GM23338 (cell line): ENCODE measurements at regions not wholly inside any gene's neighbourhood (a gene's known extent, or its start where the extent isn't known, plus 50 kb on each side); places are given as distances from the start of the nearest gene placed in this dataset.

Source experiments
- ATAC-seq: fragments of 200-7000 bp; cut with Tn5 transposase; 3 replicates; pipeline ENCODE4 v1.9.1; 2020
- DNase-seq: peaks from one replicate; pipeline ENCODE4 v3.0.0-alpha.2; 2015; ENCODE audit warnings: low spot score
- H2AFZ ChIP-seq: fragments of 200-600 bp; sonication (generic); 2 replicates; pipeline ENCODE4 v1.8.0; 2016; ENCODE audit warnings: antibody characterized with exemption, mild to moderate bottlenecking, moderate library complexity
- H3F3A ChIP-seq: fragments of 200-600 bp; sonication (generic); replicated peaks from 2 replicates; pipeline ENCODE4 v1.8.0; 2017; ENCODE audit warnings: antibody characterized with exemption, mixed run types, low read depth
- H3K27ac ChIP-seq: fragments of 200-600 bp; sonication (generic); 2 replicates; pipeline ENCODE4 v1.6.1; 2016; ENCODE audit warnings: low read depth
- H3K27me3 ChIP-seq: fragments of 200-600 bp; sonication (generic); 2 replicates; pipeline ENCODE4 v1.8.0; 2016; ENCODE audit warnings: mild to moderate bottlenecking, mixed run types, moderate library complexity; ENCODE audit not compliant: insufficient read depth
- H3K36me3 ChIP-seq: fragments of 200-600 bp; sonication (generic); 2 replicates; pipeline ENCODE4 v1.8.0; 2016; ENCODE audit warnings: mild to moderate bottlenecking; ENCODE audit not compliant: insufficient read depth
- H3K4me1 ChIP-seq: fragments of 200-600 bp; sonication (generic); 2 replicates; pipeline ENCODE4 v1.8.0; 2016; ENCODE audit warnings: mild to moderate bottlenecking, moderate library complexity; ENCODE audit not compliant: insufficient read depth
- H3K4me2 ChIP-seq: fragments of 200-600 bp; sonication (generic); 2 replicates; pipeline ENCODE4 v1.7.1; 2017; ENCODE audit warnings: mixed run types
- H3K4me3 ChIP-seq: fragments of 200-600 bp; sonication (generic); 2 replicates; pipeline ENCODE4 v1.6.1; 2016; ENCODE audit warnings: mixed run types
- H3K79me2 ChIP-seq: fragments of 200-600 bp; sonication (generic); replicated peaks from 2 replicates; pipeline ENCODE4 v1.8.0; 2017; ENCODE audit warnings: mild to moderate bottlenecking; ENCODE audit not compliant: insufficient read depth
- H3K9me2 ChIP-seq: fragments of 200-600 bp; sonication (generic); 2 replicates; pipeline ENCODE4 v1.8.0; 2017; ENCODE audit not compliant: insufficient read depth
- H4K20me1 ChIP-seq: fragments of 200-600 bp; sonication (generic); replicated peaks from 2 replicates; pipeline ENCODE4 v1.8.0; 2017; ENCODE audit warnings: mild to moderate bottlenecking; ENCODE audit not compliant: insufficient read depth
- H3K27ac Mint-ChIP-seq: 2 replicates; pipeline ENCODE4 v1.8.0; 2020; ENCODE audit warnings: inconsistent platforms, mild to moderate bottlenecking, moderate library complexity, mixed read lengths
- H3K27me3 Mint-ChIP-seq: 3 replicates; pipeline ENCODE4 v1.8.0; 2022; ENCODE audit warnings: low read depth, mild to moderate bottlenecking, moderate library complexity, mixed read lengths, inconsistent platforms; ENCODE audit not compliant: insufficient read depth, poor library complexity
- H3K36me3 Mint-ChIP-seq: 3 replicates; pipeline ENCODE4 v1.8.0; 2021; ENCODE audit warnings: low read depth, mild to moderate bottlenecking, inconsistent platforms, moderate library complexity, mixed read lengths
- H3K4me1 Mint-ChIP-seq: 3 replicates; pipeline ENCODE4 v1.8.0; 2020; ENCODE audit warnings: mild to moderate bottlenecking, inconsistent platforms, mixed read lengths
- H3K4me3 Mint-ChIP-seq: 3 replicates; pipeline ENCODE4 v1.8.0; 2021; ENCODE audit warnings: moderate library complexity, mild to moderate bottlenecking, inconsistent platforms, mixed read lengths
- H3K9me3 Mint-ChIP-seq: 3 replicates; pipeline ENCODE4 v1.8.0; 2020; ENCODE audit warnings: moderate library complexity, mild to moderate bottlenecking, inconsistent platforms, mixed read lengths
- CTCF ChIP-seq, 2 experiments: fragments of 200-600 bp in 1 of 2; sonication (generic) in 1 of 2; conservative IDR thresholded peaks; 2 replicates each; pipeline versions ENCODE4 v1.5.1 to v1.6.1; 2016 to 2017; ENCODE audit warnings: antibody characterized with exemption in 2 of 2, low read depth in 2 of 2, mild to moderate bottlenecking in 2 of 2, moderate library complexity in 1 of 2
- EZH2 ChIP-seq: fragments of 200-600 bp; sonication (generic); IDR thresholded peaks from one replicate; pipeline ENCODE4 v1.8.0; 2017; ENCODE audit warnings: antibody characterized with exemption, mild to moderate bottlenecking, low read depth; ENCODE audit not compliant: unreplicated experiment
- EZH2phosphoT487 ChIP-seq: fragments of 200-600 bp; sonication (generic); IDR thresholded peaks from one replicate; pipeline ENCODE4 v1.8.1; 2018; ENCODE audit warnings: antibody characterized with exemption; ENCODE audit not compliant: unreplicated experiment
- JUNB ChIP-seq: IDR thresholded peaks from one replicate; pipeline ENCODE4 v1.6.1; 2016; ENCODE audit warnings: antibody characterized with exemption; ENCODE audit not compliant: unreplicated experiment
- NANOG ChIP-seq: IDR thresholded peaks from 2 replicates; pipeline ENCODE4 v1.6.1; 2016; ENCODE audit warnings: antibody characterized with exemption, borderline replicate concordance
- POLR2AphosphoS5 ChIP-seq: IDR thresholded peaks from 2 replicates; pipeline ENCODE4 v1.6.1; 2016; ENCODE audit warnings: antibody characterized with exemption, low read depth
- STAT1 ChIP-seq: IDR thresholded peaks from one replicate; pipeline ENCODE4 v1.6.1; 2016; ENCODE audit warnings: antibody characterized with exemption; ENCODE audit not compliant: unreplicated experiment
- ZNF114 ChIP-seq: fragments of 250-450 bp; sonication (Bioruptor Pico); IDR thresholded peaks from 2 replicates; pipeline ENCODE4 v1.5.0; 2020; ENCODE audit warnings: mild to moderate bottlenecking, moderate library complexity
- ZNF331 ChIP-seq: fragments of 250-450 bp; sonication (Bioruptor Pico); IDR thresholded peaks from 2 replicates; pipeline ENCODE4 v1.5.0; 2020; ENCODE audit warnings: low read depth, mild to moderate bottlenecking, moderate library complexity
- TF ChIP-seq, protein P1 (sequence below): fragments of 250-450 bp; sonication (Bioruptor Pico); IDR thresholded peaks from 2 replicates; pipeline ENCODE4 v1.5.0; 2020; ENCODE audit warnings: mild to moderate bottlenecking, moderate library complexity
- TF ChIP-seq, protein P2 (sequence below): IDR thresholded peaks from one replicate; pipeline ENCODE4 v1.6.1; 2018; ENCODE audit warnings: antibody characterized with exemption; ENCODE audit not compliant: unreplicated experiment

DNA sequence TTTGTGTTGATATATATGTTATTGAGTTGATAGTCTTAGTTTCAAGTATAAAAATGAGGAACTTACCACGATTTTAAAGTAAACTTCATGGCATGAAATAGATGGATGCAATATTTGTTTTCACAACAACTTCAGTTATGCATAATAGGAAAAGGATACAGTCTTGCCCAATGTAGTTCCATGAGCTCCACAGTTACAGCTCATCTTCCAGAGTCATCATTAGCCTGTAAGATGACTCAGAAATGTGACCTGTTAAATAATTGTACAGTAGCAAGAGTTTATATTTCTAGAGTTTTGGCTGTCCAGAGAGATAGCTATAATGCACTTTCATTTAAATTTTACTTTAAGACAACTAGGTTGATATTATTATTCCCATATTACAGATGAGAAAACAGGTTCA lies 80.9 kb upstream of the ARHGAP28 start:
- Mint-ChIP-seq H3K4me1 (peaks cover 21% of the 10 kb centered on the region), H3K27me3 (peaks cover 3% of the 10 kb centered on the region), H3K36me3 (peaks cover 4% of the 10 kb centered on the region; the same call in 2 of the 3 replicates), H3K9me3 (peaks cover 6% of the 10 kb centered on the region; the same call in 1 of the 3 replicates), H3K4me3 (no peak overlapping the region), H3K27ac (no peak overlapping the region)
- H3K27me3 ChIP-seq = no peaks in the 10 kb centered on the region
- H3K79me2 ChIP-seq = no peaks in the 10 kb centered on the region
- no peak for TF ChIP-seq JUNB
- TF ChIP-seq STAT1 = no peak
- no peak for TF ChIP-seq CTCF (conservative IDR thresholded peaks at IDR 0.05; ENCODE audit: low read depth in 2 of 2)
- TF ChIP-seq EZH2 = no peak
- no peak for TF ChIP-seq ZNF114 (CRISPR knock-in tag)
- TF ChIP-seq, protein P1, sequence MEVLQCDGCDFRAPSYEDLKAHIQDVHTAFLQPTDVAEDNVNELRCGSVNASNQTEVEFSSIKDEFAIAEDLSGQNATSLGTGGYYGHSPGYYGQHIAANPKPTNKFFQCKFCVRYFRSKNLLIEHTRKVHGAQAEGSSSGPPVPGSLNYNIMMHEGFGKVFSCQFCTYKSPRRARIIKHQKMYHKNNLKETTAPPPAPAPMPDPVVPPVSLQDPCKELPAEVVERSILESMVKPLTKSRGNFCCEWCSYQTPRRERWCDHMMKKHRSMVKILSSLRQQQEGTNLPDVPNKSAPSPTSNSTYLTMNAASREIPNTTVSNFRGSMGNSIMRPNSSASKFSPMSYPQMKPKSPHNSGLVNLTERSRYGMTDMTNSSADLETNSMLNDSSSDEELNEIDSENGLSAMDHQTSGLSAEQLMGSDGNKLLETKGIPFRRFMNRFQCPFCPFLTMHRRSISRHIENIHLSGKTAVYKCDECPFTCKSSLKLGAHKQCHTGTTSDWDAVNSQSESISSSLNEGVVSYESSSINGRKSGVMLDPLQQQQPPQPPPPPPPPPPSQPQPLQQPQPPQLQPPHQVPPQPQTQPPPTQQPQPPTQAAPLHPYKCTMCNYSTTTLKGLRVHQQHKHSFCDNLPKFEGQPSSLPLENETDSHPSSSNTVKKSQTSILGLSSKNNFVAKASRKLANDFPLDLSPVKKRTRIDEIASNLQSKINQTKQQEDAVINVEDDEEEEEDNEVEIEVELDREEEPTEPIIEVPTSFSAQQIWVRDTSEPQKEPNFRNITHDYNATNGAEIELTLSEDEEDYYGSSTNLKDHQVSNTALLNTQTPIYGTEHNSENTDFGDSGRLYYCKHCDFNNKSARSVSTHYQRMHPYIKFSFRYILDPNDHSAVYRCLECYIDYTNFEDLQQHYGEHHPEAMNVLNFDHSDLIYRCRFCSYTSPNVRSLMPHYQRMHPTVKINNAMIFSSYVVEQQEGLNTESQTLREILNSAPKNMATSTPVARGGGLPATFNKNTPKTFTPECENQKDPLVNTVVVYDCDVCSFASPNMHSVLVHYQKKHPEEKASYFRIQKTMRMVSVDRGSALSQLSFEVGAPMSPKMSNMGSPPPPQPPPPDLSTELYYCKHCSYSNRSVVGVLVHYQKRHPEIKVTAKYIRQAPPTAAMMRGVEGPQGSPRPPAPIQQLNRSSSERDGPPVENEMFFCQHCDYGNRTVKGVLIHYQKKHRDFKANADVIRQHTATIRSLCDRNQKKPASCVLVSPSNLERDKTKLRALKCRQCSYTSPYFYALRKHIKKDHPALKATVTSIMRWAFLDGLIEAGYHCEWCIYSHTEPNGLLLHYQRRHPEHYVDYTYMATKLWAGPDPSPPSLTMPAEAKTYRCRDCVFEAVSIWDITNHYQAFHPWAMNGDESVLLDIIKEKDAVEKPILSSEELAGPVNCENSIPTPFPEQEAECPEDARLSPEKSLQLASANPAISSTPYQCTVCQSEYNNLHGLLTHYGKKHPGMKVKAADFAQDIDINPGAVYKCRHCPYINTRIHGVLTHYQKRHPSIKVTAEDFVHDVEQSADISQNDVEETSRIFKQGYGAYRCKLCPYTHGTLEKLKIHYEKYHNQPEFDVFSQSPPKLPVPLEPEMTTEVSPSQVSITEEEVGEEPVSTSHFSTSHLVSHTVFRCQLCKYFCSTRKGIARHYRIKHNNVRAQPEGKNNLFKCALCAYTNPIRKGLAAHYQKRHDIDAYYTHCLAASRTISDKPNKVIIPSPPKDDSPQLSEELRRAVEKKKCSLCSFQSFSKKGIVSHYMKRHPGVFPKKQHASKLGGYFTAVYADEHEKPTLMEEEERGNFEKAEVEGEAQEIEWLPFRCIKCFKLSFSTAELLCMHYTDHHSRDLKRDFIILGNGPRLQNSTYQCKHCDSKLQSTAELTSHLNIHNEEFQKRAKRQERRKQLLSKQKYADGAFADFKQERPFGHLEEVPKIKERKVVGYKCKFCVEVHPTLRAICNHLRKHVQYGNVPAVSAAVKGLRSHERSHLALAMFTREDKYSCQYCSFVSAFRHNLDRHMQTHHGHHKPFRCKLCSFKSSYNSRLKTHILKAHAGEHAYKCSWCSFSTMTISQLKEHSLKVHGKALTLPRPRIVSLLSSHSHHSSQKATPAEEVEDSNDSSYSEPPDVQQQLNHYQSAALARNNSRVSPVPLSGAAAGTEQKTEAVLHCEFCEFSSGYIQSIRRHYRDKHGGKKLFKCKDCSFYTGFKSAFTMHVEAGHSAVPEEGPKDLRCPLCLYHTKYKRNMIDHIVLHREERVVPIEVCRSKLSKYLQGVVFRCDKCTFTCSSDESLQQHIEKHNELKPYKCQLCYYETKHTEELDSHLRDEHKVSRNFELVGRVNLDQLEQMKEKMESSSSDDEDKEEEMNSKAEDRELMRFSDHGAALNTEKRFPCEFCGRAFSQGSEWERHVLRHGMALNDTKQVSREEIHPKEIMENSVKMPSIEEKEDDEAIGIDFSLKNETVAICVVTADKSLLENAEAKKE (CRISPR knock-in tag) = no peak
- no peak for TF ChIP-seq NANOG
- TF ChIP-seq ZNF331 (CRISPR knock-in tag) = no peak
- TF ChIP-seq, protein P2, sequence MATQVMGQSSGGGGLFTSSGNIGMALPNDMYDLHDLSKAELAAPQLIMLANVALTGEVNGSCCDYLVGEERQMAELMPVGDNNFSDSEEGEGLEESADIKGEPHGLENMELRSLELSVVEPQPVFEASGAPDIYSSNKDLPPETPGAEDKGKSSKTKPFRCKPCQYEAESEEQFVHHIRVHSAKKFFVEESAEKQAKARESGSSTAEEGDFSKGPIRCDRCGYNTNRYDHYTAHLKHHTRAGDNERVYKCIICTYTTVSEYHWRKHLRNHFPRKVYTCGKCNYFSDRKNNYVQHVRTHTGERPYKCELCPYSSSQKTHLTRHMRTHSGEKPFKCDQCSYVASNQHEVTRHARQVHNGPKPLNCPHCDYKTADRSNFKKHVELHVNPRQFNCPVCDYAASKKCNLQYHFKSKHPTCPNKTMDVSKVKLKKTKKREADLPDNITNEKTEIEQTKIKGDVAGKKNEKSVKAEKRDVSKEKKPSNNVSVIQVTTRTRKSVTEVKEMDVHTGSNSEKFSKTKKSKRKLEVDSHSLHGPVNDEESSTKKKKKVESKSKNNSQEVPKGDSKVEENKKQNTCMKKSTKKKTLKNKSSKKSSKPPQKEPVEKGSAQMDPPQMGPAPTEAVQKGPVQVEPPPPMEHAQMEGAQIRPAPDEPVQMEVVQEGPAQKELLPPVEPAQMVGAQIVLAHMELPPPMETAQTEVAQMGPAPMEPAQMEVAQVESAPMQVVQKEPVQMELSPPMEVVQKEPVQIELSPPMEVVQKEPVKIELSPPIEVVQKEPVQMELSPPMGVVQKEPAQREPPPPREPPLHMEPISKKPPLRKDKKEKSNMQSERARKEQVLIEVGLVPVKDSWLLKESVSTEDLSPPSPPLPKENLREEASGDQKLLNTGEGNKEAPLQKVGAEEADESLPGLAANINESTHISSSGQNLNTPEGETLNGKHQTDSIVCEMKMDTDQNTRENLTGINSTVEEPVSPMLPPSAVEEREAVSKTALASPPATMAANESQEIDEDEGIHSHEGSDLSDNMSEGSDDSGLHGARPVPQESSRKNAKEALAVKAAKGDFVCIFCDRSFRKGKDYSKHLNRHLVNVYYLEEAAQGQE = no peak
- TF ChIP-seq POLR2AphosphoS5 = no peak
- no peak for TF ChIP-seq EZH2phosphoT487
- no peak overlapping the region for H2AFZ ChIP-seq
- no peak overlapping the region for H3K27ac ChIP-seq
- no peak overlapping the region for H3K4me3 ChIP-seq
- no peaks in the 10 kb centered on the region for H4K20me1 ChIP-seq
- no peaks in the 10 kb centered on the region for H3F3A ChIP-seq
- DNase-seq (no peak), ATAC-seq (no peak)
- H3K36me3 ChIP-seq = no peaks in the 10 kb centered on the region
- peaks cover 28% of the 10 kb centered on the region for H3K4me1 ChIP-seq
- H3K9me2 ChIP-seq = no peaks in the 10 kb centered on the region; the same call in 1 of the 2 replicates
- no peak overlapping the region for H3K4me2 ChIP-seq
